HG03520 (cell line): ENCODE measurements at regions not wholly inside any gene's neighbourhood (a gene's known extent, or its start where the extent isn't known, plus 50 kb on each side); places are given as distances from the start of the nearest gene placed in this dataset.

Experiments
- ATAC-seq: cut with Tn5 transposase; IDR thresholded peaks from one replicate; pipeline ENCODE4 v1.9.1; 2021; ENCODE audit warnings: mild to moderate bottlenecking, moderate library complexity; ENCODE audit not compliant: unreplicated experiment

DNA sequence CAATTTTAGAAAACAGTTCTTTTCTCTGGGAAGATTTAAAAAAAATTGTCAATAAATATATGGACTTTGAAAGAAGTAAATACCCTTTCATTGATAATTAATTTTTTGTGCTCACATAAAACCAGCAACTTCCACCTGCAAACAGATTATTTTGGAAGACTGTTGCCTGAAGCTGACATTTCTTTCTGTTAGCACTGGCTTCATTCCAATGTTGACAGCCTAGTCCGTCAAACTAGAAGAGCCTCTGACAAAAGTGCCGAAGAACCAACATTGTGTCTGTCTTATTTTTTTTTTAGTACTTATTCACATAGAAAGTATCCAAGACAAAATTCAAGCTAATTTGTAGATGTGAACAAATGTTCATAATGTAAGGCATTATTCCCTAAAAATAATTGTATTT is 108.6 kb upstream of the TMEM161B start:
- no peak for ATAC-seq

DNA sequence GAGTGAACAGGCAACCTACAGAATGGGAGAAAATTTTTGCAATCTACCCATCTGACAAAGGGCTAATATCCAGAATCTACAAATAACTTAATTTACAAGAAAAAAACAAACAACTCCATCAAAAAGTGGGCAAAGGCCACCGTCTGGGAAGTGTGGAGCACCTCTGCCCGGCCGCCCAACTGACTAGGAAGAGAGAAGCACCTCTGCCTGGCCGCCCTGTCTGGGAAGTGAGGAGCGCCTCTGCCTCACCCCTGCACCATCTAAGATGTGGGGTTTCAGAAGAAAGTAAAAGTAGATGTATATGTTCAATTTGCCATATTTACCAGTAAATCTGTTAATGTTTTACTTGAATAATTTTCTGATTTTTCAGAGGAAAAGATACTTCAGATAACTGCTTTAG is 108.1 kb upstream of the TMEM161B start:
- ATAC-seq = no peak

DNA sequence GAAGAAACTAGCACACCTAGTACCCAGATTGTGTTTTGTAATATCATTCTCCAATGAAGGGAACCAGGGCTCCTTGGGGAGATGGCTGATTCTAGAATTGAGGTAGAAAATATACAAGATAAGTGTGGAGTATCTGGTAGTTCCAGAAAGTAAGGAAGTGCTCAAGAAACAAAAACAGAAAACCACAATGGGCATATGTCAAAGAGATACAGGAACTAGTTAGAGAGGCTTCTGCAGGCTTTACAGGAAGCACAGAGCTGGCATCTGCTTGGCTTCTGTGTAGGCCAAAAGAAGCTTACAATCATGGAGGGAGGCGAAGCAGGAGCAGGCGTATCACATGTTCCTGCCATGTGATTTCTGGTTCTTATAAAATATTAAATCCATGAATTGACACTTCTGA is 105.7 kb upstream of the TMEM161B start:
- no peak for ATAC-seq

DNA sequence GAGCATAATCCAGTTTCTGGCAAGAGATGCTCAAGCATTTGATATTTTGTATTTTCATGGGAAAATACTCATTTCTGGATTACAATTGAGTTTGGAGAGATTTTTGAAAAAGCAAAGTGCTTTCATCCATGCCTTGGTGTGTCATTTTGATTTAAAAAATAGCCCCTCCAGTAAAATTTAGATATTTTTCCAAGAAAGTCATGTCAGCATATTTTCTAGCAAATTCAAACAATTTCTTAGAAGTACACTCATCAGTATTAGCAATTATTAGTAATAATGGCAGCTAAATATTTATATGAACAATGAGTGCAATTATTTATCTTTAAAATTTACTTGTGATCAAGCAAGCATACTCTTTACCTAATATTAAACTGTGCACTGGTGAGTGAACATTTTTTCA is 102.2 kb upstream of the TMEM161B start:
- no peak for ATAC-seq

DNA sequence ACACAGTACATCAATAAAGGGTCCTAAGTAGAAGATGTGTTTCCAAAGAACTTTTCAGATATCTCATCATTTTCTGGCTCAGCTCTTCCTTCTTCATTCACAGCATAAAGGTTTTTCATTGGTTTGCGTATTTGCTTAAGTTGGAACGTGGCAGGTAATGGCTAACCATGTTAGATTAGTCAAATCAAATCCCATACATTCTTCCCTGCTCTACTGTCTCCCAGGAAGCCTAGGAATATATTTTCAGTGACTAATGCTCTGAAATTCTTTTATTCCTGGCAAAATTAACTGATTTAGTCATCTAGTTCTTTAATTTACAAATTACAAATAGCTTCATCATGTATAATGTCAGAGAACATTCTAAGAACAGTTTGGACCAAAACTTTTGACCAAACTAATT is 99.6 kb upstream of the TMEM161B start:
- ATAC-seq = no peak

DNA sequence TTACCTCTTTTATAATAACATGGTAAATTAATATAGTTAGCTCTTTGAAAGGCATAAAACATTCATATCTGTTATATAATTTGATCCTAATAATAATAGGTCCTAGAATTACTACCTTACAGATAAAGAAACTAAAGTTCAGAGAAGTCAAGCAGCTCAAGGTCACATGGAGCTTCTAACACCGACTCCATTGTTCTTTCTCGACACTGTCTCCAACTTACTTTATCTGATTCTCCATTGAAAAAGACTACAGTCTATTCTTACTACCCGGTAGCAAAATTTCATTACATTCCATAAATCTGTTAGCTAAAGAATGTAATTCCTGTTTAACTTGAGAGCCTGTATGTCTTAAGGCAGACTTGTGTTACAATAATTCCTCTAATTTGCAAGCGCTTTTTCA is 96.3 kb upstream of the TMEM161B start:
- ATAC-seq = no peak

DNA sequence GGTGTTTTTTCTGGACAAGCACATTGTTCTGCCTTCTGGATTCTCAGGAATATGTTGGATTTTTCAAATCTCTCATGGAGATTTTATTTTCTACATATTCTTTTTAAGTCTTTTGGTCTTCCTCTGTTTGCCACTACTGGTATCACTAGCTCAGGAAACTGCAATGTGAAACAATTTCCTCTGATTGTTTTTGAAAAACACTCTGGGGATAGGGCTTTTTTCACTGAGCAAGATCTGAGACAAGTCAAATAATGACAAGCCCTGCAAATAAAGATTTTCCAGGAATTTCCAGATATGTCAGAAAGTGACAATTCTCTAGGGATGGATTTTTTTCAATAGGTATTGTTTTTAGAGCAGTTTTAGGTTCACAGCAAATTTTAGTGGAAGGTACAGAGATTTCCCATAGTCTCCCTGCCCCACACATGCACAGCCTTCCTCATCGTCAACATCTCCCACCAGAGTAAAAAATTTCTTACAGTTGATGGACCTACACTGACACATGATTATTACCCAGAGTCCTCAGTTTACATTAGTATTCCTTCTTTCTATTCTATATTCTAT is 86.9 kb upstream of the TMEM161B start:
- ATAC-seq = no peak

DNA sequence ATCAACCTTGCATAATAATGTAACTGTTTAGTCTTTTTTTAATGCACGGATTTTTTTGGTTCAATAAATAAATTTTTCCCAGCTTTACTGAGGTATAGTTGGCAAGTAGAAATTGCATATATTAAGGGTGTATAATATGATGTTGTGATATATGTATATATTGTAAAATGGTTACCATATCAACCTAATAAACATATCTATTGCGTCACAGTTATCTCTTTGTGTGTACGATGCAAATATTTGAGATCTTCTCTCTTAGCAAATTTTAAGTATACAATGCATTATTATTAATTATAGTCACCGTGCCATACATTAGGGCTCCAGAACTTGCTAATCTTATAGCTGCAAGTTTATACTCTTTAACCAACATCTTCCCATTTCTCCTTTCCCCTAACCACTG is 57.2 kb upstream of the TMEM161B start:
- ATAC-seq = no peak

DNA sequence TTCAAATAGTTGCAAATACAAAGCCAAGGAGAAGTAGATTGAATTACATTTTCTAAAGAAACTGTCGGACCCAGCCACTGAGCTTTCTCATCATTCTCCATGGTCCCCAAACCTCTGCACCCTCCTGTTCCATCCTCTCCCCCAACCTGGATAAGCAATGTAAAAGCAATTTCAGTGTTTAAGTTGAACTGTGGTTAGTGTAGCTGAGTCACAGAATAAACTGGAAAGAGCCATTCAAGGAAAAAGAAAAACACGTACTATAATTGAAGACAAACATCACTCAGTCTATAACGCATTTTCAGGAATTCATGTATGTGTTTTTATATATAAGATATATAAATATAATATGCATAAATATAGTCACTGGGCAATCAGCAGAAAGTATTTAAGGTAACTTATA is 54.1 kb upstream of the TMEM161B start:
- ATAC-seq = no peak
